ENCODE measurements at regions not wholly inside any gene's neighbourhood (a gene's known extent, or its start where the extent isn't known, plus 50 kb on each side); places are given as distances from the start of the nearest gene placed in this dataset.

- TF ChIP-seq ATF2 (tag by site-specific recombination; IDR thresholded peaks at IDR 0.05; ENCODE audit: low read depth) (no peak), REPIN1 (tag by site-specific recombination; IDR thresholded peaks at IDR 0.05; ENCODE audit: low read depth) (no peak)
Measured at GRCh38 chr13:47135800-47136503, 239.1 kb upstream of the HTR2A start.
